ENCODE measurements at regions not wholly inside any gene's neighbourhood (a gene's known extent, or its start where the extent isn't known, plus 50 kb on each side); places are given as distances from the start of the nearest gene placed in this dataset.
"Not testable (repeated sequence)": the region's sequence is repeated elsewhere in the genome, so short reads cannot be mapped to it uniquely, and the experiment has no call there.

DNA sequence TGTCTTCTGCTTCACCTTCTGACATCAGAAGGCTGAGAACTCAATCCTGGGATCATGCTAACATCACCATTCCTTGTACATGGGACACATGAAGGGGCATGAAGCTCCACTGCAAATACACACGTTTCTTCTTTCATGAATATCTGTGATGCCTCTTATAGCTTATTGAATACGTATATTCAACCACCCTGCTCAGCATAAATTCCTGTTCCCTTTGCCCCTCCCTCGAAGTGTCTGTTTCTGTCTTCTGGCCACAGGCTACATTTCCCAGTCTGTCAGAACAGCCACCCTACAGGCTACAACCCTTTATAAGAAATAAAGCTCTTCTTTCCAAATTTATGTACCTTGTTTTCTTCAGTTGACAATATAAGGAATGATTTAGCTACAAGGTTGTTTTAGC is 201.3 kb upstream of the STS start:
- FAIRE-seq: no peak
- no peak for TF ChIP-seq POLR2A (IDR thresholded peaks at IDR 0.05; ENCODE audit: low read depth, low read length)
- DNase-seq (ENCODE audit: insufficient read length, low spot score): no peak

DNA sequence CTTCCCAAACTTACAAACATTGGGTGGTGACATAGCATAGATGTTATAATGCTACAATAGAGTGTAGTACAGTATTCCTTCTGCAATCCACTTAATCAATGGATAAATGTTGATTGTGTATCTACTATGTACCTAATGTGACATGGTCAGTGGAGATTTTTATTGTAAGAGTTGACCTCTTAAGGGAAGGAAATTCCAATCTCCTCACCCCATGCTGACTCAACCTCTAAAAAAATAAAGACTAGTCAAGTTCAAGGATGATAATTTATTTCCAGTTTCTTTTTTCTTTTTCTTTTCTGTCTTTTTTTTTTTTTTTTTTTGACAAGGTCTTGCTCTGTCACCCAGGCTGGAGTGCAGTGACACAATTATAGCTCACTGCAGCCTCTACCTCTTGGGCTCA is 206.5 kb upstream of the STS start:
- no peak for FAIRE-seq
- TF ChIP-seq POLR2A (IDR thresholded peaks at IDR 0.05; ENCODE audit: low read depth, low read length): no peak
- DNase-seq (ENCODE audit: insufficient read length, low spot score): peak; percentile 0

DNA sequence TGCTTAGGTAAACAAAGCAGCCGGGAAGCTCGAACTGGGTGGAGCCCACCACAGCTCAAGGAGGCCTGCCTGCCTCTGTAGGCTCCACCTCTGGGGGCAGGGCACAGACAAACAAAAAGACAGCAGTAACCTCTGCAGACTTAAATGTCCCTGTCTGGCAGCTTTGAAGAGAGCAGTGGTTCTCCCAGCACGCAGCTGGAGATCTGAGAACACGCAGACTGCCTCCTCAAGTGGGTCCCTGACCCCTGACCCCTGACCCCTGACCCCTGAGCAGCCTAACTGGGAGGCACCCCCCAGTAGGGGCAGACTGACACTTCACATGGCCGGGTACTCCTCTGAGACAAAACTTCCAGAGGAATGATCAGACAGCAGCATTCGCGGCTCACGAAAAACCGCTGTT is 214.6 kb upstream of the STS start:
- FAIRE-seq; DNase-seq (ENCODE audit: insufficient read length, low spot score): not testable (repeated sequence)

DNA sequence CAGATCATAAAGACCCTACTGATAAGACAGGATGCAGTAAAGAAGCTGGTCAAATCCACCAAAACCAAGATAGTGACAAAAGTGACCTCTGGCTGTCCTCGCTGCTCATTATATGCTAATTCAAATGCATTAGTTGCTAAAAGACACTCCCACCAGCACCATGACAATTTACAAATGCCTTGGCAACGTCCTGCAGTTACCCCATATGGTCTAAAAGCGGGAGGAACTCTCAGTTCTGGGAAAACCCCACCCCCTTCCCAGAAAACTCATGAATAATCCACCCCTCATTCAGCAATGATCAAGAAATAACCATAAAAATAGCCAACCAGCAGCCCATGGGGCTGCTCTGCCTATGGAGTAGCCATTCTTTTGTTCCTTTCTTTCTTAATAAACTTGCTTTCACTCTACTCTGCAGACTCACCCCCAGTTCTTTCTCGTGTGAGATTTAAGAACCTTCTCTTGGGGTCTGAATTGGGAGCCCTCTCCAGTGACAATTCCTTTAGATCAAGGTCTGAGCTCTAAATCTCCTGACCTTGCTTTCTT is 217.1 kb upstream of the STS start:
- no peak for FAIRE-seq
- TF ChIP-seq POLR2A (IDR thresholded peaks at IDR 0.05; ENCODE audit: low read depth, low read length): no peak
- no peak for DNase-seq (ENCODE audit: insufficient read length, low spot score)

DNA sequence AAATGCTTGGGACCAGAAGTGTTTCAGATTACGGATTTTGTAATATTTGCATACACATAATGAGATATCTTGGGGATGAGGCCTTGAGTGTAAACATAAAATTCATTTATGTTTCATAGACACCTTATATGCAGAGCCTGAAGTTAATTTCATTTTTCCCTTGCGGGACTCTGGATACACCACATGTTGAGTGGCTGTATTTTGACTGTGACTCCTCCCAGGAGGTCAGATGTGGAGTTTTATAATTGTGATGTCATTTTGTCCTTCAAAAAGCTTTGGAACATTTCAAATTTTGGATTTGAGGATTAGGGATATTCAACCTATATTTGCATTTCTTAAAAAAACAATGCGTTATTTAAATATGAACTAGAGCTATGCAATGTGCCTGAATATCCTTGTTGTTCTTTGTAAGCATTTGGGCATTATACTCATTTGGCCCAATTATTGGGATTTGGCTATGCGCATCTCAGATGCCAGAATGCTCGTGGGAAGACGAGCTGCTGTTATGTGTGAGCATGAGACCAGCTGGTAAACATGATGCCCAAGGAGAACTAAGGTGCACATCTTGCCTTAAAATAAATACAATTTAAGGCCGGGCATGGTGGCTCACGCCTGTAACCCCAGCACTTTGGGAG is 223.0 kb upstream of the STS start:
- DNase-seq (ENCODE audit: insufficient read length, low spot score) (no peak), FAIRE-seq (no peak)
- TF ChIP-seq POLR2A (IDR thresholded peaks at IDR 0.05; ENCODE audit: low read depth, low read length): no peak

DNA sequence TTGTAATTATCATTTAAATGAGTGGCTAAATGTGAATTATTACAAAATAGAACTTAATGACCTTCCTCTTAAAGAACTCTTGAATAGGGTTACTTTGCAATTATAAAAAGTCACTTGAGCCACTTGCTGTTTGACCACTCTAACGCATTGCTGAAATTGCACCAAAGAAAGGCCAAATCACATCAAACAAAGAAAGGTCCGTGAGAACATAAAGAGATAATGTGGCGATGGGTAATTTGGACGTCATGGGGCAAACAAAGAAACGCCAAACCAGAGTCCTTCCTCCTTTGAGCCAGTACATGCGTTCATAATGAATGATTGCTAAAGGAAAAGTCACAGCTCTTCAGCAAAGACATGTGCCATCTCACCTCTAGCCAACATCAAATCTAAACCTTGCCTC is 229.8 kb upstream of the STS start:
- DNase-seq (ENCODE audit: insufficient read length, low spot score) (no peak), FAIRE-seq (no peak)
- TF ChIP-seq POLR2A (IDR thresholded peaks at IDR 0.05; ENCODE audit: low read depth, low read length): no peak

DNA sequence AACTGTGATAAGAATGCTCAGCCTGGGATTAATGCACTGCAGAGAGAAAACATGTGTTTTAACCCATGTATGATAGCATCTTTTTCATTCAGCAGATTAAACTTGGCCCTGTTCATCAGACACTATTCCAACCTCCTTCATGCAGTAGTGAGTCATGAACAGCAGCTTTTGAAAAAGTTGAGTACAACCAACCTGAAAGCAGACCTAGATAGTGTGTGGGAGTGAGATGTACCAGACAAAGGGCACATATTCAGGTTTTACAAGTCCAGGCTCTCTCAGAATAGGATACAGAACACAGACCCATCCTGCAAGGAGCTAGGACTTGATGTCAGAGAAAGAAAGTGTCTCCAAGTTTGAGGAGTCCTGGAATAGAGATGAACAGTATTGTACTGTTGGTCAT is 237.3 kb upstream of the STS start:
- FAIRE-seq: no peak
- no peak for TF ChIP-seq POLR2A (IDR thresholded peaks at IDR 0.05; ENCODE audit: low read depth, low read length)

DNA sequence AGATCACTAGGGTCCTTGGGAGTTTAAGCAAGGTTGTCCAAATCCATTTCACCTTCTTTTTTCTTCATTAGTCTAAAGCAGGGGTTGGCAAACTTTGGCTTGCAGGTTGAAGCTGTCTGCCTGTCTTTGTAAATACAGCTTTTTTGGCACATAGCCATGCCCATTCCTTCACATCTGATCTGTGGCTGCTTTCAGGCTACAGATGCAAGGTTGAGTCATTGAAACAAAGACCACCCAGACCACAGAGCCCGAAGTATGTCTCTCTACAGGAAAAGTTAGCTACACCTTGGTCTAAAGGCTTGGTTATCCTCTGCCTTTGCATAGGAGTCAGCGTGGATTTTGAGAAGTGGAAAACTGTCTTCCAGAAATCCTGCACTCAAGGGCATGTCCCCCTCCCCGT is 238.1 kb upstream of the STS start:
- TF ChIP-seq POLR2A (IDR thresholded peaks at IDR 0.05; ENCODE audit: low read depth, low read length): no peak
- FAIRE-seq (no peak), DNase-seq (ENCODE audit: insufficient read length, low spot score) (no peak)

More for the DNA sequence above, 237.3 kb upstream of the STS start:
- DNase-seq (ENCODE audit: insufficient read length, low spot score): no peak

DNA sequence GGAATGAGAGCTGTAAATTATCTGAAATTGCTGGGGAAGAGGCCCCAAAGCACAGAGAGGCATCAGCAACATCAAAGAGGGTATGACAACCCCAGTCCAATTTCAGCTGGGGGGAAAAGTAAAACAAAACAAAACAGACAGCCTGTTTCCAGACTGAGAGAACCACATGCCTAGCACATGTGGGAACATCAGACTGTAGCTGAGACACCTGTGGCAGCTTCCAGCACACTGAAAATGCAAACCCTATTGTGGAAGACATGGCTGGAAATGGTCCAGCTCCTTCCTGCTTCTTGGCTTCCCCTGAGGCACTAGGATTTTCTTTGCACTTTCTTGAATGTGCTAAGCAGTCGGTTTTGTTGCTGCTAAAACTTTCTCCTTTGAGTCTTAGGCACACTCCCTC is 240.9 kb upstream of the STS start:
- DNase-seq (ENCODE audit: insufficient read length, low spot score) (no peak), FAIRE-seq (no peak)
- no peak for TF ChIP-seq POLR2A (IDR thresholded peaks at IDR 0.05; ENCODE audit: low read depth, low read length)

DNA sequence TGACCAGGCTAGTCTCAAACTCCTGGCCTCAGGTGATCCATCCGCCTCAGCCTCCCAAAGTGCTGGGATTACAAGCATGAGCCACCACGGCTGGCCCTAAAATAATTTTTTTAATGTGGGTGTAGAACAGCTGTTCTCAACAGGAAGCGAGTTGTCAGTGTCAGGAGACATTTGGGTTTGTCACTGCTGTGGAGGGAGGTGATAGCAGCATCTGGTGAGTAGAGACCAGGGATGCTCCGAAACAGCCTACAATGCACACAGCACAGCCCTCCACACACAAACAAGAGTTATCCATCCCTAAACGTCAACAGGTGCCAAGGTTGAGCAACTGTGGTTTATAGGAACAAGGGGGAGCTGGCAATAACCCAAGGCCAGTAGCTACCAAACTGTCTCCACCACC is 243.4 kb upstream of the STS start:
- no peak for DNase-seq (ENCODE audit: insufficient read length, low spot score)
- FAIRE-seq: no peak
- no peak for TF ChIP-seq POLR2A (IDR thresholded peaks at IDR 0.05; ENCODE audit: low read depth, low read length)

DNA sequence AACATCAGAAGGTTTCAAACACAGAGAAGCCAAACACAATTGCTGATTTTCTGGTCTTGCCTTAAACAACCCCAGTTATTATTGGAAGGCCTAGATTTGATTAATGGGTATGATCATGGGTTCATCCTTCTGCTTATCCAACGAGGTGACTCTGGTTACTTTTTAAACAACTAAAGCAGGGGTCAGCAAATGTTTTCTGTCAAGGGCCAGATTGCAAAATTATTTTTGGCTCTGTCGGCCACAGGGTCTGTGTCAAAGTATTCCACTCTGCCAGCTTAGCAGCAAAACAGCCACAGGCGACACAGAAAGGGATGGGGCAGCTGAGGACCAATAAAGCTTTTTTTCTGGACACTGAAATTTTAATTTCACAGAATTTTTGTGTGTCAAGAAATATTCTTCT is 249.1 kb upstream of the STS start:
- FAIRE-seq: no peak
- no peak for TF ChIP-seq POLR2A (IDR thresholded peaks at IDR 0.05; ENCODE audit: low read depth, low read length)

DNA sequence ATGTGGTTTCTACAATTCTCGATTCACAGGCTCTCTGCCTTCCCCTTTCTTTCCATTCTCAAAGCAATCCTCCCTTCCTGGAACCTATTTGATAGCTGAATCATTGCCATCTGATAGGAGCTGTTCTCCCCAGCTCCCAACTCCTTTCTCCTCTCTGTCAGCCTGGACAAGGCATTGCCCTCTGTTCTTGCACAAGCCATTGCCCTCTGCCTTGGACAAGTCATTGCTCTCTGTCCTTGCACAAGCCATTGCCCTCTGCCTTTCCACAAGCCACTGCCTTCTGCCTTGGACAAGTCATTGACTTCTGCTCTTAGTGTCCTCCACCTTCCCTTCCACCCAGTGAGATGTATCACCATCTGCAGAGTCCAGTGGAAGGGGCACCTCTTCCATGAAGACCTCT is 256.1 kb upstream of the STS start:
- TF ChIP-seq POLR2A (IDR thresholded peaks at IDR 0.05; ENCODE audit: low read depth, low read length): no peak
- no peak for FAIRE-seq

More for the DNA sequence above, 249.1 kb upstream of the STS start:
- no peak for DNase-seq (ENCODE audit: insufficient read length, low spot score)

DNA sequence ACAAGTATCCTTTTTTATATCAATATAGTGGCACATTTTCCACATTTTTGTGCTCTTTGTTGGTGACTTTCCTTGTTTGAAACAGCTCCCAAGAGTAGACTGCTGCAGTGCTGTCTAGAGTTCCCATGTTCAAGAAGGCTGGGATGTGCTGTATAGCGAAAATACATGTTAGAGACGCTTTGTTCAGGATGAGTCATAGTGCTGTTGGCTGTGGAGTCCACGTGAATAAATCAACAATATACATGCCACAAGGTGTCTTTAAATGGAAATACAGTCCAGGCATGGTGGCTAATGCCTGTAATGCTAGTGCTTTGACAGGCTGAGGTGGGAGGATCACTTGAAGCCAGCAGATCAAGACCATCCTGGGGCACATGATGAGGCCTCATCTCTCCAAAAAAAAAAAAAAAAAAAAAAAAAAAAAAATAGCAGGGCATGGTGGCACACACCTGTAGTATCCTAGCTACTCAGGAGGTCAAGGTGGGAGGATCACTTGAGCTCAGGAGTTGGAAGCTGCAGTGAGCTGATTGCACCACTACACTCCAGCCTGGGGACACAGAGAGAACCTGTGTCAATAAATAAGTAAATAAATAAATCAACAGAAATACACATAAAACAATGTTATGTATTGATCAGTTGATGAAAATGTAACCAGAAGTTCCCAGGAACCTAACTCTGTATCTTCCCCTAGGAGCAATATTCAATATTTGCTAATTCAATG is 256.8 kb upstream of the STS start:
- FAIRE-seq (no peak), DNase-seq (ENCODE audit: insufficient read length, low spot score) (no peak)
- TF ChIP-seq POLR2A (IDR thresholded peaks at IDR 0.05; ENCODE audit: low read depth, low read length): no peak

More for the DNA sequence above, 256.1 kb upstream of the STS start:
- no peak for DNase-seq (ENCODE audit: insufficient read length, low spot score)

DNA sequence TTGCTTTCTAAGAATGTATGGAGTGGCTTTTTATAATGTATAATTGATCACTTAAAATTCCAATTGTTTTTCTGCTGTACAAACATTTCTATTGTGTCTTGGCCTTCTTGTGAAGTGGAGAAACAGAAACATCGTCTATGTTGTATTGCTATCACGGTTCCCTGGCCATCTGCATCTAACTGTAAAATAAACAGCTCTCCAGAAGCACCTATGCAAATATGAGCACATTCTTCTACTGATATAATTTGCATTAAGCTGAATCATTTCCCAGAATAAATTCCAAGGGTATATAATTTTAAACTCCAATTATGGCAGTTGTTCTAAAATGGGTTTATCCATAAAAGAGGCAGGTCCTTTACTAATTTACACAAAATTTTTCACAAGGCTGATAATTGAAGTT is 261.6 kb upstream of the STS start:
- FAIRE-seq (no peak), DNase-seq (ENCODE audit: insufficient read length, low spot score) (no peak)
- TF ChIP-seq POLR2A (IDR thresholded peaks at IDR 0.05; ENCODE audit: low read depth, low read length): no peak

DNA sequence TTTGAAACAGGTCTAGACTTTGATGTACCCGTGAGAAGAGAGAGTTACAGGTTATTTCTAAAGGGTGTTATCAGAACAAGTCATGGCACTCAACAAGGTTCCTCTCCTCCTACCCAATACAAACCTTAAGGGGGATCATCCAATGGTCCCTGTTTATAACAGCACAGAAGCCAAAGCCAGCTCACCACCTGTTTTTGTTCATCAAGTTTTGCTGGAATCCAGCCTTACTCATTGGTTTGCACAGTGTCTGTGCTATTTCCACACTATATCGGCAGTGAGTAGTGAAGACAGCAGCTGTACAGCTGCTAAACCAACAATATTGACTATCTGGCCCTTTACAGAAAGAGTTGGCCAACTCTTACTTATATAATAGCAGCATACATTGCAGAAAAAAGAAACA is 262.1 kb upstream of the STS start:
- DNase-seq (ENCODE audit: insufficient read length, low spot score): no peak
- no peak for FAIRE-seq
- TF ChIP-seq POLR2A (IDR thresholded peaks at IDR 0.05; ENCODE audit: low read depth, low read length): no peak

Measured in H54 (cell line).